Trophoblast cell (in vitro differentiated cells and primary cell): ENCODE measurements at regions not wholly inside any gene's neighbourhood (a gene's known extent, or its start where the extent isn't known, plus 50 kb on each side); places are given as distances from the start of the nearest gene placed in this dataset.

ENCODE experiments used
- DNase-seq, 2 donors: peaks; one replicate each; pipeline ENCODE4 v3.0.0-alpha.2; 2016
- H2AFZ ChIP-seq: 2 replicates; pipeline ENCODE4 v1.6.1; 2013; ENCODE audit warnings: low read length, moderate library complexity, mild to moderate bottlenecking; ENCODE audit not compliant: insufficient read depth, poor library complexity
- H2AK5ac ChIP-seq: 2 replicates; pipeline ENCODE4 v1.6.1; 2013; ENCODE audit warnings: mild to moderate bottlenecking, low read length
- H2BK120ac ChIP-seq: 2 replicates; pipeline ENCODE4 v1.6.1; 2013; ENCODE audit warnings: low read length, mild to moderate bottlenecking, moderate library complexity; ENCODE audit not compliant: insufficient read depth, poor library complexity
- H2BK12ac ChIP-seq: 2 replicates; pipeline ENCODE4 v1.6.1; 2013; ENCODE audit warnings: mild to moderate bottlenecking, low read length, moderate library complexity
- H2BK5ac ChIP-seq: 2 replicates; pipeline ENCODE4 v1.6.1; 2013; ENCODE audit warnings: low read length, low read depth, moderate library complexity, mild to moderate bottlenecking; ENCODE audit not compliant: poor library complexity
- H3K14ac ChIP-seq: 2 replicates; pipeline ENCODE4 v1.6.1; 2013; ENCODE audit warnings: mild to moderate bottlenecking, low read length
- H3K18ac ChIP-seq: 2 replicates; pipeline ENCODE4 v1.6.1; 2013; ENCODE audit warnings: mild to moderate bottlenecking, low read length
- H3K23ac ChIP-seq: 2 replicates; pipeline ENCODE4 v1.6.1; 2013; ENCODE audit warnings: low read length
- H3K27ac ChIP-seq: 2 replicates; pipeline ENCODE4 v1.5.1; 2013; ENCODE audit warnings: low read depth, mild to moderate bottlenecking, inconsistent platforms, low read length, moderate library complexity
- H3K27me3 ChIP-seq: 2 replicates; pipeline ENCODE4 v1.6.1; 2013; ENCODE audit warnings: inconsistent platforms, mild to moderate bottlenecking, low read length, moderate library complexity; ENCODE audit not compliant: insufficient read depth
- H3K36me3 ChIP-seq, 2 experiments: 1 replicate in 1 of 2; 2 replicates in 1 of 2; pipeline ENCODE4 v1.6.1; 2013; ENCODE audit warnings: low read length in 2 of 2, mild to moderate bottlenecking in 2 of 2, moderate library complexity in 1 of 2; ENCODE audit not compliant: insufficient read depth in 2 of 2, control insufficient read depth in 1 of 2
- H3K4ac ChIP-seq: 2 replicates; pipeline ENCODE4 v1.6.1; 2013; ENCODE audit warnings: low read depth, mild to moderate bottlenecking, low read length, moderate library complexity
- H3K4me1 ChIP-seq, 2 experiments: 1 replicate in 1 of 2; 2 replicates in 1 of 2; pipeline ENCODE4 v1.6.1; 2013; ENCODE audit warnings: low read length in 2 of 2, mild to moderate bottlenecking in 2 of 2, moderate library complexity in 1 of 2; ENCODE audit not compliant: insufficient read depth in 2 of 2, control insufficient read depth in 1 of 2
- H3K4me2 ChIP-seq: 2 replicates; pipeline ENCODE4 v1.6.1; 2013; ENCODE audit warnings: inconsistent platforms, mild to moderate bottlenecking, low read length, moderate library complexity
- H3K4me3 ChIP-seq: 2 replicates; pipeline ENCODE4 v1.5.1; 2013; ENCODE audit warnings: mild to moderate bottlenecking, low read depth, low read length, inconsistent platforms
- H3K79me1 ChIP-seq: one replicate; pipeline ENCODE4 v1.6.1; 2013; ENCODE audit warnings: low read length
- H3K79me2 ChIP-seq: 2 replicates; pipeline ENCODE4 v1.6.1; 2013; ENCODE audit warnings: low read length, mild to moderate bottlenecking; ENCODE audit not compliant: control insufficient read depth, insufficient read depth, poor library complexity
- H3K9ac ChIP-seq: 2 replicates; pipeline ENCODE4 v1.6.1; 2013; ENCODE audit warnings: mild to moderate bottlenecking, low read length
- H3K9me3 ChIP-seq: 2 replicates; pipeline ENCODE4 v1.6.1; 2013; ENCODE audit warnings: low read depth, mild to moderate bottlenecking, control low read depth, inconsistent platforms, low read length; ENCODE audit not compliant: insufficient read depth
- H4K12ac ChIP-seq: 2 replicates; pipeline ENCODE4 v1.6.1; 2013; ENCODE audit warnings: low read depth, mild to moderate bottlenecking, low read length, moderate library complexity
- H4K8ac ChIP-seq: 2 replicates; pipeline ENCODE4 v1.6.1; 2013; ENCODE audit warnings: low read depth, mild to moderate bottlenecking, low read length, moderate library complexity
- H4K91ac ChIP-seq: one replicate; pipeline ENCODE4 v1.6.1; 2013; ENCODE audit warnings: low read depth, mild to moderate bottlenecking, low read length, moderate library complexity
- WGBS: extraction: QIAGEN DNeasy Blood & Tissue Kit; methylation state at CpG from one replicate; pipeline ENCODE4 v1.1.7; 2013; ENCODE audit warnings: missing lambda C conversion rate; ENCODE audit not compliant: insufficient read length, insufficient coverage; ENCODE audit errors: extremely low coverage; 5-methylcytosine and 5-hydroxymethylcytosine counted together

- DNase-seq = peak; percentile 51 to 89
- WGBS = no CpG with 5 or more reads among the region's 4 CpGs
- H2AK5ac ChIP-seq = no peak overlapping the region
- no peak overlapping the region for H3K23ac ChIP-seq
- no peak overlapping the region for H3K4me2 ChIP-seq
- H4K8ac ChIP-seq = no peak overlapping the region
- no peak overlapping the region for H3K14ac ChIP-seq
- peak overlapping the region; percentile 85 for H2BK5ac ChIP-seq
- H3K4me1 ChIP-seq = peaks cover 13 to 18% of the 10 kb centered on the region in 2 experiments
- H4K91ac ChIP-seq = peak overlapping the region; percentile 76
- no peak overlapping the region for H2BK12ac ChIP-seq
- no peaks in the 10 kb centered on the region for H3K36me3 ChIP-seq
- H3K79me1 ChIP-seq = peaks cover 23% of the 10 kb centered on the region
- H2AFZ ChIP-seq = no peak overlapping the region
- no peak overlapping the region for H3K4ac ChIP-seq
- H3K4me3 ChIP-seq = no peak overlapping the region
- no peak overlapping the region for H2BK120ac ChIP-seq
- H3K79me2 ChIP-seq = no peaks in the 10 kb centered on the region
- no peaks in the 10 kb centered on the region for H3K27me3 ChIP-seq
- no peak overlapping the region for H3K9ac ChIP-seq
- H3K18ac ChIP-seq = no peak overlapping the region
- H3K9me3 ChIP-seq = no peaks in the 10 kb centered on the region
- peak overlapping the region; percentile 27 for H3K27ac ChIP-seq
- no peak overlapping the region for H4K12ac ChIP-seq
These were observed 285.9 kb downstream of the KLF6 start for GRCh38 chr10:3499120-3499519.

GRCh38 chr10:3497581-3497980, 287.4 kb downstream of the KLF6 start:
- Histone ChIP-seq H3K4me2 (no peak overlapping the region), H3K79me1 (peaks cover 20% of the 10 kb centered on the region), H3K9me3 (no peaks in the 10 kb centered on the region), H2AFZ (no peak overlapping the region), H2BK12ac (no peak overlapping the region), H2BK5ac (no peak overlapping the region), H3K79me2 (no peaks in the 10 kb centered on the region), H3K36me3 (no peaks in the 10 kb centered on the region), H3K4me3 (no peak overlapping the region), H4K12ac (no peak overlapping the region), H3K4me1 (peaks cover 13 to 20% of the 10 kb centered on the region in 2 experiments), H4K91ac (no peak overlapping the region), H3K23ac (no peak overlapping the region), H3K27me3 (no peaks in the 10 kb centered on the region), H2AK5ac (no peak overlapping the region), H2BK120ac (no peak overlapping the region), H3K4ac (no peak overlapping the region), H4K8ac (no peak overlapping the region), H3K9ac (no peak overlapping the region), H3K27ac (no peak overlapping the region), H3K18ac (no peak overlapping the region), H3K14ac (no peak overlapping the region)
- DNase-seq = no peak
- no CpG with 5 or more reads among the region's 7 CpGs for WGBS

- Histone ChIP-seq H2BK120ac (no peak overlapping the region), H3K36me3 (no peaks in the 10 kb centered on the region), H3K27ac (peak overlapping the region; percentile 91), H4K12ac (no peak overlapping the region), H3K4me2 (no peak overlapping the region), H4K91ac (no peak overlapping the region), H3K14ac (no peak overlapping the region), H3K79me1 (peaks cover 17% of the 10 kb centered on the region), H3K18ac (no peak overlapping the region), H2AFZ (no peak overlapping the region), H3K9me3 (no peaks in the 10 kb centered on the region), H3K23ac (no peak overlapping the region), H2BK5ac (peak overlapping the region; percentile 49), H3K4me3 (no peak overlapping the region), H3K4me1 (peaks cover 11 to 16% of the 10 kb centered on the region in 2 experiments), H2AK5ac (no peak overlapping the region), H3K4ac (no peak overlapping the region), H3K9ac (no peak overlapping the region), H3K27me3 (no peaks in the 10 kb centered on the region), H2BK12ac (peak overlapping the region; percentile 68), H3K79me2 (no peaks in the 10 kb centered on the region), H4K8ac (no peak overlapping the region)
- no CpG with 5 or more reads among the region's 7 CpGs for WGBS
- DNase-seq = peak; percentile 90
These were observed 288.9 kb downstream of the KLF6 start for GRCh38 chr10:3496138-3496537.

- no peak overlapping the region for H3K14ac ChIP-seq
- H3K4me2 ChIP-seq = no peak overlapping the region
- no peak overlapping the region for H4K12ac ChIP-seq
- no peak overlapping the region for H2AK5ac ChIP-seq
- no peak overlapping the region for H3K4ac ChIP-seq
- H3K27ac ChIP-seq = peak overlapping the region; percentile 39
- no peak overlapping the region for H4K8ac ChIP-seq
- no peaks in the 10 kb centered on the region for H3K27me3 ChIP-seq
- H2BK12ac ChIP-seq = peak overlapping the region; percentile 58
- peaks cover 17% of the 10 kb centered on the region for H3K79me1 ChIP-seq
- H3K4me3 ChIP-seq = no peak overlapping the region
- H3K79me2 ChIP-seq = no peaks in the 10 kb centered on the region
- WGBS = no CpG with 5 or more reads among the region's 6 CpGs
- peak; percentile 48 to 93 for DNase-seq
- no peak overlapping the region for H3K9ac ChIP-seq
- no peaks in the 10 kb centered on the region for H3K36me3 ChIP-seq
- H3K18ac ChIP-seq = no peak overlapping the region
- H3K4me1 ChIP-seq = peaks cover 8 to 14% of the 10 kb centered on the region in 2 experiments
- peak overlapping the region; percentile 34 for H2BK120ac ChIP-seq
- H2AFZ ChIP-seq = no peak overlapping the region
- H2BK5ac ChIP-seq = peak overlapping the region; percentile 45
- peak overlapping the region; percentile 49 for H4K91ac ChIP-seq
- H3K9me3 ChIP-seq = no peaks in the 10 kb centered on the region
- no peak overlapping the region for H3K23ac ChIP-seq
These were observed 289.7 kb downstream of the KLF6 start for GRCh38 chr10:3495281-3495680.
